Lower leg skin (tissue), 4 donors: ENCODE measurements at regions not wholly inside any gene's neighbourhood (a gene's known extent, or its start where the extent isn't known, plus 50 kb on each side); places are given as distances from the start of the nearest gene placed in this dataset.

ENCODE experiments used
- DNase-seq, 2 donors: peaks; one replicate each; pipeline ENCODE4 v3.0.0-alpha.2; 2019; ENCODE audit warnings: low spot score in 2 of 2
- H3K4me3 ChIP-seq: fragments of 200-600 bp; sonication (generic); 2 replicates; pipeline ENCODE4 v1.5.1; 2017; ENCODE audit warnings: mild to moderate bottlenecking, low read depth; ENCODE audit not compliant: poor library complexity, severe bottlenecking
- POLR2A ChIP-seq, 2 donors: fragments of 450-650 bp; IDR thresholded peaks; one replicate each; pipeline ENCODE4 v1.6.1; 2016 to 2017; ENCODE audit warnings: antibody characterized with exemption in 2 of 2, mild to moderate bottlenecking in 1 of 2, moderate library complexity in 1 of 2
- WGBS, 2 donors: methylation state at CpG; one replicate each; pipeline ENCODE4 v1.1.5; 2018; 5-methylcytosine and 5-hydroxymethylcytosine counted together
- intact Hi-C: fragments of 100-400 bp; cut with DNase I; formaldehyde crosslinking; loops from one replicate; pipeline ENCODE4 v1.15.0; 2023; ENCODE audit warnings: low total_unique reads
- TF ChIP-seq, protein P1 (sequence below), 3 donors: fragments of 450-650 bp; IDR thresholded peaks; one replicate each; pipeline ENCODE4 v1.5.1; 2016; ENCODE audit warnings: antibody characterized with exemption in 3 of 3, mild to moderate bottlenecking in 3 of 3, moderate library complexity in 2 of 3

GRCh38 chr2:152240559-152241231, 65.1 kb upstream of the STAM2 start:
- DNase-seq: no peak

DNA sequence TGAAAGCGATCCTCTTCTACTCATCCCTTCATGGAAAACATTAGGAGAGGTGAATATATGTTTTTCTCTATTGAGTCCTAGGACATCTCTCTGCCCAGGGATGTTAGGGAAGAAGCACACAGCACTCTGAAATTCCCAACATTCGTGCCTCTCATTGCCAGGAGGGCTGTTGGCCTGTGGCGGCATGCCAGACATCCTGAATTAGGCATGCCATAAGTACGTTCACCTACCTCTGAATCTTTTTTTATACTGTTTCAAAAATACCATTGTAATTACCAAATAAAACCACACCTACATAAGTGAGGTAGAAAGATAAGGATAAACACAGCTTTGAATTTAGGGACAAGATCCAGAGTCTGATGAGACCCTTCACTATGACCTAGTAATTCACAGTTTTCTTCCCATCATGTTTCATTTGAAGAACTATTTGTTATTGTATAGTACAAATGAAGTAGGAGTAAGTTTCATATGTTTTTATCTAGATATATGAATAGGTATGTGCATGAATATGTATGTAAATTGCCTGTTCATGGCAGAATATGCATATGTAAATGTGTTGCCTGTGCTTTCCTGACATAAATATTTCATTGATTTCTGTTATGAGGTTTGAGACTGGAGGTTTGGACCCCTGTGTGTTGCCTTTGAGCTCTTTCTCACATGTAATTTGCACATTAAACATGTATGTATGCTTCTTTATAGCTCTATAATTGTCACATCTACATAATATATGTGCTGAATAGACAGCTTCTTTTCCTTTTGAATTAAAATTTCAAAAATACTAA, 66.6 kb upstream of the STAM2 start:
- TF ChIP-seq, protein P1, sequence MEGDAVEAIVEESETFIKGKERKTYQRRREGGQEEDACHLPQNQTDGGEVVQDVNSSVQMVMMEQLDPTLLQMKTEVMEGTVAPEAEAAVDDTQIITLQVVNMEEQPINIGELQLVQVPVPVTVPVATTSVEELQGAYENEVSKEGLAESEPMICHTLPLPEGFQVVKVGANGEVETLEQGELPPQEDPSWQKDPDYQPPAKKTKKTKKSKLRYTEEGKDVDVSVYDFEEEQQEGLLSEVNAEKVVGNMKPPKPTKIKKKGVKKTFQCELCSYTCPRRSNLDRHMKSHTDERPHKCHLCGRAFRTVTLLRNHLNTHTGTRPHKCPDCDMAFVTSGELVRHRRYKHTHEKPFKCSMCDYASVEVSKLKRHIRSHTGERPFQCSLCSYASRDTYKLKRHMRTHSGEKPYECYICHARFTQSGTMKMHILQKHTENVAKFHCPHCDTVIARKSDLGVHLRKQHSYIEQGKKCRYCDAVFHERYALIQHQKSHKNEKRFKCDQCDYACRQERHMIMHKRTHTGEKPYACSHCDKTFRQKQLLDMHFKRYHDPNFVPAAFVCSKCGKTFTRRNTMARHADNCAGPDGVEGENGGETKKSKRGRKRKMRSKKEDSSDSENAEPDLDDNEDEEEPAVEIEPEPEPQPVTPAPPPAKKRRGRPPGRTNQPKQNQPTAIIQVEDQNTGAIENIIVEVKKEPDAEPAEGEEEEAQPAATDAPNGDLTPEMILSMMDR (IDR thresholded peaks at IDR 0.05): no peak
- TF ChIP-seq POLR2A (IDR thresholded peaks at IDR 0.05): no peak
- intact Hi-C loops: no loop called here
- no peak overlapping the region for H3K4me3 ChIP-seq
- 51 to 57% methylated on average over 4 of the region's 4 CpGs for WGBS, 2 donors
- DNase-seq: no peak

More at GRCh38 chr2:152240559-152241231, 65.1 kb upstream of the STAM2 start:
- 62 to 100% methylated on average over 2 of the region's 2 CpGs for WGBS, 2 donors
- no peak overlapping the region for H3K4me3 ChIP-seq
- TF ChIP-seq, protein P1 (IDR thresholded peaks at IDR 0.05): no peak
- TF ChIP-seq POLR2A (IDR thresholded peaks at IDR 0.05): no peak
- intact Hi-C loops: no loop called here

DNA sequence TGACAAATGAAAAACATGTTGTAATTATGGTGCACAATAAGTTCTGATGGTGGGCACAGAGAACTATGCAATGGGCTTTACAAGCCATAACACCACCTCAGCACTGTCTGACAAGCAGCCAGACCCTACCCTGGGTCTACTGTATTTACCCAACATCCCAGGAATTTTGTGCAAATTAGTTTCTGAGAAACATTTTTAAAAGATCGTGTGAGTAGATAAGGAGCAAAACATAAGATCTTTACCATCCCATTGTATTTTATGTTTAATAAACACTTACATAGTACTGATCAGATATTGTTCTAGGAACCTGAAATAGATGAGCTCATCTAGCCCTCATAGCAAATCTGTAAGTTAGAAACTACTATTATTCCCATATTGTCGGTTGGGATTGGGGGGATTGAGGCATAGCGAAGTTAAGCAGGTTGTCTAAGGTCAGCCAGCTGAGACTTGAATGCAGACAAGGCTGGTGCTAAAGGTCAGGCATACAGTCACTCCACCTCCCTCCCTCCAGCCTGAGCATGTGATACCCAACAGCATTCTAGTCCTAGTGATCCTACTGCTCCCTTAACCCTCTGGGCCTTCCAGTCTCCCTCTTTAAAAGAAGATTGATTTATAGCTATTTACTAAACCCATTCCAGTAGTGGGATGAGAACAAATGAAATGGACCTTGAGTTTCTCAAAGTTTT, 67.4 kb upstream of the STAM2 start:
- 87 to 93% methylated on average over 3 of the region's 3 CpGs for WGBS, 2 donors
- no peak overlapping the region for H3K4me3 ChIP-seq
- DNase-seq: no peak
- intact Hi-C loops: no loop called here
- TF ChIP-seq POLR2A (IDR thresholded peaks at IDR 0.05): no peak
- TF ChIP-seq, protein P1 (IDR thresholded peaks at IDR 0.05): no peak

GRCh38 chr2:152243761-152244640, 68.4 kb upstream of the STAM2 start:
- TF ChIP-seq, protein P1 (IDR thresholded peaks at IDR 0.05): no peak
- no peak for TF ChIP-seq POLR2A (IDR thresholded peaks at IDR 0.05)
- DNase-seq: no peak
- no peak overlapping the region for H3K4me3 ChIP-seq
- 76 to 80% methylated on average over 8 of the region's 8 CpGs for WGBS, 2 donors
- intact Hi-C loops: no loop called here

DNA sequence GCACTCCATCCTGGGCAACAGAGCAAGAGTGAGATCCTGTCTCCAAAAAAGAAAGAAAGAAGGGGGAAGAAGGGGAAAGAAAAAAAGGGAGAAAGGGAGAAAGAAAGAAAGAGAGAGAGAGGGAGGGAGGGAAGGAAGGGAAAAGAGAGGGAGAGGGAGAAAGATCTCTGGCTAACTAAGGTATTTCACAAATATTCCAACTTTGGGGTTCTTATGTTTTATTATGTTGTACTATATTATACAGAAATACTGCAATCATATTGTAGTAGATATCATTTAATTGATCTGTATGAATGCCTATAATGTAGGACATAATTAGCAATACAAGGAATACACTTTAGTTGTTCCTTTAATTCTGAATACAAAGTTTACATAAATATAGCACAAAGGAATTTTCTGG, 70.1 kb upstream of the STAM2 start:
- TF ChIP-seq, protein P1 (IDR thresholded peaks at IDR 0.05): no peak
- intact Hi-C loops: no loop called here
- H3K4me3 ChIP-seq: no peak overlapping the region
- no peak for DNase-seq
